HCT116 (cell line): ENCODE measurements at regions not wholly inside any gene's neighbourhood (a gene's known extent, or its start where the extent isn't known, plus 50 kb on each side); places are given as distances from the start of the nearest gene placed in this dataset.

Experiments used
- ATAC-seq: fragments of 200-7000 bp; cut with Tn5 transposase; 2 replicates; pipeline ENCODE4 v1.9.1; 2020; ENCODE audit warnings: mild to moderate bottlenecking, moderate library complexity
- BruUV-seq: library from RNA; stranded (reverse); fragments of 400-500 nt; replicated peaks from 2 replicates; lab custom pipeline; 2021; lab: Mats Ljungman, UMichigan
- CTCF ChIA-PET: fragments of 300-600 bp; sonication (Branson Sonifier 250); formaldehyde crosslinking; loops from one replicate; lab custom pipeline; 2021; ENCODE audit warnings: antibody characterized with exemption; lab: Charles Lee
- POLR2A ChIA-PET: fragments of 300-600, 350-600 bp; sonication (Branson Sonifier 250); formaldehyde crosslinking; loops from one replicate; lab custom pipeline; 2021; ENCODE audit warnings: antibody characterized with exemption; lab: Charles Lee
- RAD21 ChIA-PET, 2 experiments: fragments of 300-600 bp; sonication (Branson Sonifier 250); formaldehyde crosslinking; loops; one replicate each; lab custom pipeline; 2023; ENCODE audit warnings: low total read pairs in 2 of 2; ENCODE audit not compliant: uncharacterized antibody in 2 of 2, unreplicated experiment in 2 of 2, low non-redundant PET in 1 of 2; lab: Charles Lee
- DNase-seq: peaks from one replicate; pipeline ENCODE4 v3.0.0-alpha.2; 2010; ENCODE audit warnings: low read depth, low spot score
- H2AFZ ChIP-seq: fragments of 200-600 bp; shearing (Covaris generic), sonication (generic); 2 replicates; pipeline ENCODE4 v1.6.1; 2017; ENCODE audit warnings: low read depth, mixed run types, mixed read lengths, antibody characterized with exemption, low read length; ENCODE audit not compliant: poor library complexity, severe bottlenecking
- H3K27ac ChIP-seq: 2 replicates; pipeline ENCODE4 v1.5.1; 2012; ENCODE audit warnings: low read depth, low read length
- H3K27me3 ChIP-seq: fragments of 200-600 bp; sonication (generic); 2 replicates; pipeline ENCODE4 v1.6.1; 2016; ENCODE audit warnings: mixed run types, low read length, mixed read lengths; ENCODE audit not compliant: insufficient read depth
- H3K36me3 ChIP-seq, 2 experiments: fragments of 200-500 bp in 1 of 2; fragments of 200-600 bp in 1 of 2; sonication (Bioruptor generic) in 1 of 2; sonication (generic) in 1 of 2; 2 replicates each; pipeline versions ENCODE4 v1.5.1 to v1.6.1; 2014 to 2016; ENCODE audit warnings: low read length in 2 of 2, inconsistent platforms in 1 of 2, mixed read lengths in 1 of 2, mixed run types in 1 of 2; ENCODE audit not compliant: insufficient read depth in 2 of 2, control insufficient read depth in 1 of 2
- H3K4me1 ChIP-seq, 2 experiments: fragments of 200-600 bp in 1 of 2; sonication (generic) in 1 of 2; 2 replicates each; pipeline versions ENCODE4 v1.5.1 to v1.6.1; 2012 to 2017; ENCODE audit warnings: low read length in 2 of 2, inconsistent platforms in 1 of 2, mild to moderate bottlenecking in 1 of 2, mixed read lengths in 1 of 2, mixed run types in 1 of 2, moderate library complexity in 1 of 2; ENCODE audit not compliant: insufficient read depth in 2 of 2, control insufficient read depth in 1 of 2
- H3K4me2 ChIP-seq: fragments of 200-600 bp; sonication (generic); 2 replicates; pipeline ENCODE4 v1.6.1; 2017; ENCODE audit warnings: mixed run types, low read length, mixed read lengths
- H3K4me3 ChIP-seq, 2 experiments: fragments of 200-600 bp in 1 of 2; sonication (generic) in 1 of 2; replicated peaks in 1 of 2; 2 replicates each; pipeline ENCODE4 v1.5.1; 2011 to 2016; ENCODE audit warnings: low read length in 2 of 2, control low read depth in 1 of 2, low read depth in 1 of 2, mild to moderate bottlenecking in 1 of 2, mixed read lengths in 1 of 2, mixed run types in 1 of 2
- H3K79me2 ChIP-seq: fragments of 200-600 bp; sonication (generic); 2 replicates; pipeline ENCODE4 v1.6.1; 2017; ENCODE audit warnings: mild to moderate bottlenecking, mixed run types, low read length, moderate library complexity, mixed read lengths; ENCODE audit not compliant: insufficient read depth
- H3K9ac ChIP-seq: fragments of 200-600 bp; sonication (generic); 2 replicates; pipeline ENCODE4 v1.6.1; 2016; ENCODE audit warnings: low read length, mixed read lengths
- H3K9me2 ChIP-seq: fragments of 200-600 bp; sonication (generic), shearing (Covaris generic); 2 replicates; pipeline ENCODE4 v1.6.1; 2017; ENCODE audit warnings: mixed run types, mild to moderate bottlenecking, moderate library complexity; ENCODE audit not compliant: insufficient read depth
- H3K9me3 ChIP-seq, 2 experiments: fragments of 200-500 bp in 1 of 2; fragments of 200-600 bp in 1 of 2; sonication (Bioruptor generic) in 1 of 2; sonication (generic) in 1 of 2; 2 replicates each; pipeline ENCODE4 v1.6.1; 2014 to 2017; ENCODE audit warnings: low read length in 2 of 2, mixed read lengths in 2 of 2, inconsistent platforms in 1 of 2, low read depth in 1 of 2, mild to moderate bottlenecking in 1 of 2, mixed run types in 1 of 2, moderate library complexity in 1 of 2; ENCODE audit not compliant: control insufficient read depth in 1 of 2, insufficient read depth in 1 of 2
- H4K20me1 ChIP-seq: fragments of 200-600 bp; sonication (generic), shearing (Covaris generic); 2 replicates; pipeline ENCODE4 v1.6.1; 2017; ENCODE audit warnings: mixed run types, mild to moderate bottlenecking, moderate library complexity; ENCODE audit not compliant: insufficient read depth
- EGR1 ChIP-seq: IDR thresholded peaks from 2 replicates; pipeline ENCODE4 v1.6.1; 2012; ENCODE audit warnings: low read depth
- EZH2 ChIP-seq: fragments of 200-600 bp; sonication (generic); IDR thresholded peaks from 2 replicates; pipeline ENCODE4 v1.6.1; 2017; ENCODE audit warnings: antibody characterized with exemption, mixed run types
- MAX ChIP-seq: IDR thresholded peaks from 2 replicates; pipeline ENCODE4 v1.6.1; 2012
- REST ChIP-seq: IDR thresholded peaks from 2 replicates; pipeline ENCODE4 v1.6.1; 2012; ENCODE audit warnings: low read depth
- SIN3A ChIP-seq: IDR thresholded peaks from 2 replicates; pipeline ENCODE4 v1.6.1; 2012; ENCODE audit warnings: low read depth
- SP1 ChIP-seq: IDR thresholded peaks from 2 replicates; pipeline ENCODE4 v1.6.1; 2012; ENCODE audit warnings: low read depth
- TCF7L2 ChIP-seq: IDR thresholded peaks from 2 replicates; pipeline ENCODE4 v1.7.0; 2011; ENCODE audit warnings: borderline replicate concordance, inconsistent platforms; ENCODE audit not compliant: insufficient read depth, insufficient read length; ENCODE audit errors: extremely low read depth
- YY1 ChIP-seq: IDR thresholded peaks from 2 replicates; pipeline ENCODE4 v1.6.1; 2011; ENCODE audit warnings: low read length, low read depth, moderate library complexity, mild to moderate bottlenecking; ENCODE audit not compliant: insufficient replicate concordance; ENCODE audit errors: extremely low read depth
- ZBTB33 ChIP-seq: IDR thresholded peaks from 2 replicates; pipeline ENCODE4 v1.6.1; 2011; ENCODE audit warnings: mild to moderate bottlenecking, low read length, moderate library complexity; ENCODE audit not compliant: insufficient replicate concordance; ENCODE audit errors: extremely low read depth
- ZFX ChIP-seq: fragments of 450-650 bp; IDR thresholded peaks from 2 replicates; pipeline ENCODE4 v1.6.1; 2017
- intact Hi-C: fragments of 100-400 bp; cut with micrococcal nuclease; formaldehyde crosslinking; loops from 2 replicates; pipeline ENCODE4 v1.10.0; 2022

- H3K4me2 ChIP-seq, result no peak overlapping the region
- H3K27ac ChIP-seq, result no peak overlapping the region
- no peaks in the 10 kb centered on the region for H3K79me2 ChIP-seq
- TF ChIP-seq TCF7L2 (no peak), ZFX (no peak), EGR1 (no peak), SP1 (no peak), REST (no peak), EZH2 (no peak), YY1 (no peak)
- no peaks in the 10 kb centered on the region for H3K36me3 ChIP-seq
- no peaks in the 10 kb centered on the region for H4K20me1 ChIP-seq
- ChIA-PET RAD21 (no interaction called here), POLR2A (no interaction called here), CTCF (no interaction called here)
- DNase-seq, result no peak
- H3K9ac ChIP-seq, result no peak overlapping the region
- no peaks in the 10 kb centered on the region for H3K27me3 ChIP-seq
- BruUV-seq, result no TSS peak
- ATAC-seq, result no peak
- no peak overlapping the region for H3K4me3 ChIP-seq
- H3K9me3 ChIP-seq, result peaks cover 9 to 27% of the 10 kb centered on the region in 2 experiments; a peak in 2 of 4 replicates
- H2AFZ ChIP-seq, result no peak overlapping the region
- no peaks in the 10 kb centered on the region for H3K4me1 ChIP-seq
- no peaks in the 10 kb centered on the region for H3K9me2 ChIP-seq
- intact Hi-C loops, result no loop called here
Observed at GRCh38 chr5:26641492-26641891, 396.9 kb downstream of the CDH9 start.

- ChIA-PET POLR2A (no interaction called here), CTCF (no interaction called here), RAD21 (no interaction called here)
- Histone ChIP-seq H3K79me2 (no peaks in the 10 kb centered on the region), H4K20me1 (no peaks in the 10 kb centered on the region; the same call in 1 of the 2 replicates), H3K4me1 (no peaks in the 10 kb centered on the region), H3K9me3 (peaks cover 0 to 12% of the 10 kb centered on the region in 2 experiments), H3K4me3 (no peak overlapping the region), H3K27me3 (no peaks in the 10 kb centered on the region), H3K36me3 (no peaks in the 10 kb centered on the region), H3K27ac (no peak overlapping the region), H3K9me2 (no peaks in the 10 kb centered on the region), H3K9ac (no peak overlapping the region), H3K4me2 (no peak overlapping the region), H2AFZ (no peak overlapping the region)
- BruUV-seq, result no TSS peak
- ATAC-seq (no peak), DNase-seq (no peak)
- intact Hi-C loops, result no loop called here
- no peak for TF ChIP-seq ZBTB33
- no peak for TF ChIP-seq SIN3A
- TF ChIP-seq MAX, result no peak
- no peak for TF ChIP-seq EGR1
- no peak for TF ChIP-seq ZFX
- no peak for TF ChIP-seq REST
- TF ChIP-seq TCF7L2, result no peak
Observed at GRCh38 chr5:26625099-26625498, 413.3 kb downstream of the CDH9 start.
